ENCODE measurements at regions not wholly inside any gene's neighbourhood (a gene's known extent, or its start where the extent isn't known, plus 50 kb on each side); places are given as distances from the start of the nearest gene placed in this dataset.

DNA sequence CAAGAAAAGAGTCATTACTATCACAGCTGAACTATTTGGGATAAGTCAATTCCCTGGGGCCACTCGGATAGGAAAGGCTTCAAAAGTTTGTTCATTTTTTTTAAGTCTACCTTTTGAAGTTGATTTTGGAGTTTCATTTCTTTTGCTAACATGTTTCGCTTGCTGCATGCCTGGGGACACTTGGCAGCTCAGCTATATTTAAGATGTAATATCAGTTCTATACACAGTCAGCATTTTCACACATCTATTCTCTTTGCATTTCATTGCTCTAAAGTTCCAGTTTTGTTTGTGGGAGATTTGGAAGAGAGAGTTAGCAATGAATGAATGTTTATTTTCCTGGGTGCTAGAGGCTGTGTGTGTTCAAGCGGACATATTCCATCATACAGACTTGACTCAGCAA lies 445.2 kb upstream of the GRAMD2B start:
- no peaks in the 10 kb centered on the region for H3K4me1 ChIP-seq (ENCODE audit: control insufficient read depth, insufficient read depth, low read length)
- intact Hi-C loops (cut with micrococcal nuclease; ENCODE audit: unreplicated experiment) = no loop called here
- BruUV-seq (replicated peaks) = no TSS peak
- RAD21 ChIA-PET (ENCODE audit: unreplicated experiment) = no interaction called here
- WGBS (ENCODE audit: insufficient coverage, insufficient replicate concordance, low lambda C conversion rate, missing lambda C conversion rate) = 29% methylated on average over 3 of the region's 3 CpGs
- H3K9ac ChIP-seq (ENCODE audit: control insufficient read depth, insufficient read depth, low read length) = no peak overlapping the region
- no peak for DNase-seq (ENCODE audit: low read depth, low spot score)
- CTCF ChIA-PET = no interaction called here
- no peaks in the 10 kb centered on the region for H3K27me3 ChIP-seq (replicated peaks in 1 of 2; ENCODE audit: control insufficient read depth in 2 of 2, insufficient read depth in 2 of 2, low read length in 1 of 2)
- no peaks in the 10 kb centered on the region for H3K79me2 ChIP-seq (ENCODE audit: control insufficient read depth, insufficient read depth, low read length)
- H4K20me1 ChIP-seq (ENCODE audit: control insufficient read depth, insufficient read depth) = no peaks in the 10 kb centered on the region
- no peaks in the 10 kb centered on the region for H3K9me3 ChIP-seq (replicated peaks; ENCODE audit: control insufficient read depth, insufficient read depth, low read length)
- H3K36me3 ChIP-seq (ENCODE audit: control insufficient read depth in 2 of 2, insufficient read depth in 2 of 2, low read length in 1 of 2) = no peaks in the 10 kb centered on the region
- H2AFZ ChIP-seq (ENCODE audit: control insufficient read depth, low read depth, low read length) = no peak overlapping the region
- no peak for ATAC-seq
- no peak for TF ChIP-seq SPI1 (IDR thresholded peaks at IDR 0.05; ENCODE audit: borderline replicate concordance, insufficient read depth, low read depth, low read length)
- no peak for FAIRE-seq
- SMC1A ChIA-PET (ENCODE audit: uncharacterized antibody, unreplicated experiment) = interaction anchor here (0.6 kb wide), 1 partner anchor 432 kb away, joined by 3 read pairs; no protein-coding TSS in a partner anchor
- no peak overlapping the region for H3K4me2 ChIP-seq (ENCODE audit: control insufficient read depth, insufficient read depth)
- H3K27ac ChIP-seq (ENCODE audit: control insufficient read depth, insufficient read depth) = no peak overlapping the region
- POLR2A ChIA-PET = no interaction called here
- no peak overlapping the region for H3K4me3 ChIP-seq
- in situ Hi-C loops (cut with MboI) = no loop called here

GRCh38 chr5:125979636-125980035 lies 443.6 kb upstream of the GRAMD2B start:
- ChIA-PET RAD21 (ENCODE audit: unreplicated experiment) (no interaction called here), SMC1A (ENCODE audit: uncharacterized antibody, unreplicated experiment) (no interaction called here), CTCF (no interaction called here), POLR2A (no interaction called here)
- H3K27me3 ChIP-seq (replicated peaks in 1 of 2; ENCODE audit: control insufficient read depth in 2 of 2, insufficient read depth in 2 of 2, low read length in 1 of 2) = no peaks in the 10 kb centered on the region
- in situ Hi-C loops (cut with MboI) = no loop called here
- no peak overlapping the region for H3K9ac ChIP-seq (ENCODE audit: control insufficient read depth, insufficient read depth, low read length)
- no peak overlapping the region for H3K27ac ChIP-seq (ENCODE audit: control insufficient read depth, insufficient read depth)
- no peaks in the 10 kb centered on the region for H3K36me3 ChIP-seq (ENCODE audit: control insufficient read depth in 2 of 2, insufficient read depth in 2 of 2, low read length in 1 of 2)
- WGBS (ENCODE audit: insufficient coverage, insufficient replicate concordance, low lambda C conversion rate, missing lambda C conversion rate) = 35% methylated on average over 4 of the region's 4 CpGs
- ATAC-seq (no peak), FAIRE-seq (no peak), DNase-seq (ENCODE audit: low read depth, low spot score) (no peak)
- no peak overlapping the region for H2AFZ ChIP-seq (ENCODE audit: control insufficient read depth, low read depth, low read length)
- no peaks in the 10 kb centered on the region for H3K4me1 ChIP-seq (ENCODE audit: control insufficient read depth, insufficient read depth, low read length)
- H3K4me2 ChIP-seq (ENCODE audit: control insufficient read depth, insufficient read depth) = no peak overlapping the region
- no TSS peak for BruUV-seq (replicated peaks)
- no peaks in the 10 kb centered on the region for H3K79me2 ChIP-seq (ENCODE audit: control insufficient read depth, insufficient read depth, low read length)
- H3K9me3 ChIP-seq (replicated peaks; ENCODE audit: control insufficient read depth, insufficient read depth, low read length) = no peaks in the 10 kb centered on the region
- intact Hi-C loops (cut with micrococcal nuclease; ENCODE audit: unreplicated experiment) = no loop called here
- no peaks in the 10 kb centered on the region for H4K20me1 ChIP-seq (ENCODE audit: control insufficient read depth, insufficient read depth)
- H3K4me3 ChIP-seq = no peak overlapping the region
- TF ChIP-seq, protein P1, sequence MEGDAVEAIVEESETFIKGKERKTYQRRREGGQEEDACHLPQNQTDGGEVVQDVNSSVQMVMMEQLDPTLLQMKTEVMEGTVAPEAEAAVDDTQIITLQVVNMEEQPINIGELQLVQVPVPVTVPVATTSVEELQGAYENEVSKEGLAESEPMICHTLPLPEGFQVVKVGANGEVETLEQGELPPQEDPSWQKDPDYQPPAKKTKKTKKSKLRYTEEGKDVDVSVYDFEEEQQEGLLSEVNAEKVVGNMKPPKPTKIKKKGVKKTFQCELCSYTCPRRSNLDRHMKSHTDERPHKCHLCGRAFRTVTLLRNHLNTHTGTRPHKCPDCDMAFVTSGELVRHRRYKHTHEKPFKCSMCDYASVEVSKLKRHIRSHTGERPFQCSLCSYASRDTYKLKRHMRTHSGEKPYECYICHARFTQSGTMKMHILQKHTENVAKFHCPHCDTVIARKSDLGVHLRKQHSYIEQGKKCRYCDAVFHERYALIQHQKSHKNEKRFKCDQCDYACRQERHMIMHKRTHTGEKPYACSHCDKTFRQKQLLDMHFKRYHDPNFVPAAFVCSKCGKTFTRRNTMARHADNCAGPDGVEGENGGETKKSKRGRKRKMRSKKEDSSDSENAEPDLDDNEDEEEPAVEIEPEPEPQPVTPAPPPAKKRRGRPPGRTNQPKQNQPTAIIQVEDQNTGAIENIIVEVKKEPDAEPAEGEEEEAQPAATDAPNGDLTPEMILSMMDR (IDR thresholded peaks at IDR 0.05 in 2 of 3, conservative IDR thresholded peaks at IDR 0.05 in 1 of 3; ENCODE audit: control insufficient read depth in 2 of 3, extremely low read depth in 1 of 3, insufficient read depth in 1 of 3, low read depth in 3 of 3, low read length in 3 of 3) = no peak
- no peak for TF ChIP-seq ZZZ3 (IDR thresholded peaks at IDR 0.05; ENCODE audit: control insufficient read depth, insufficient read length, low read depth)
- TF ChIP-seq PBX3 (IDR thresholded peaks at IDR 0.05; ENCODE audit: insufficient replicate concordance, low read depth, low read length) = no peak
- TF ChIP-seq, protein P2, sequence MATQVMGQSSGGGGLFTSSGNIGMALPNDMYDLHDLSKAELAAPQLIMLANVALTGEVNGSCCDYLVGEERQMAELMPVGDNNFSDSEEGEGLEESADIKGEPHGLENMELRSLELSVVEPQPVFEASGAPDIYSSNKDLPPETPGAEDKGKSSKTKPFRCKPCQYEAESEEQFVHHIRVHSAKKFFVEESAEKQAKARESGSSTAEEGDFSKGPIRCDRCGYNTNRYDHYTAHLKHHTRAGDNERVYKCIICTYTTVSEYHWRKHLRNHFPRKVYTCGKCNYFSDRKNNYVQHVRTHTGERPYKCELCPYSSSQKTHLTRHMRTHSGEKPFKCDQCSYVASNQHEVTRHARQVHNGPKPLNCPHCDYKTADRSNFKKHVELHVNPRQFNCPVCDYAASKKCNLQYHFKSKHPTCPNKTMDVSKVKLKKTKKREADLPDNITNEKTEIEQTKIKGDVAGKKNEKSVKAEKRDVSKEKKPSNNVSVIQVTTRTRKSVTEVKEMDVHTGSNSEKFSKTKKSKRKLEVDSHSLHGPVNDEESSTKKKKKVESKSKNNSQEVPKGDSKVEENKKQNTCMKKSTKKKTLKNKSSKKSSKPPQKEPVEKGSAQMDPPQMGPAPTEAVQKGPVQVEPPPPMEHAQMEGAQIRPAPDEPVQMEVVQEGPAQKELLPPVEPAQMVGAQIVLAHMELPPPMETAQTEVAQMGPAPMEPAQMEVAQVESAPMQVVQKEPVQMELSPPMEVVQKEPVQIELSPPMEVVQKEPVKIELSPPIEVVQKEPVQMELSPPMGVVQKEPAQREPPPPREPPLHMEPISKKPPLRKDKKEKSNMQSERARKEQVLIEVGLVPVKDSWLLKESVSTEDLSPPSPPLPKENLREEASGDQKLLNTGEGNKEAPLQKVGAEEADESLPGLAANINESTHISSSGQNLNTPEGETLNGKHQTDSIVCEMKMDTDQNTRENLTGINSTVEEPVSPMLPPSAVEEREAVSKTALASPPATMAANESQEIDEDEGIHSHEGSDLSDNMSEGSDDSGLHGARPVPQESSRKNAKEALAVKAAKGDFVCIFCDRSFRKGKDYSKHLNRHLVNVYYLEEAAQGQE (IDR thresholded peaks at IDR 0.05; ENCODE audit: low read depth, low read length) = no peak
- no peak for TF ChIP-seq KDM1A (IDR thresholded peaks at IDR 0.05; ENCODE audit: borderline replicate concordance)
- no peak for TF ChIP-seq PML (IDR thresholded peaks at IDR 0.05; ENCODE audit: low read length)
- no peak for TF ChIP-seq CBX5 (IDR thresholded peaks at IDR 0.05; ENCODE audit: low read depth)

Data from GM12878 (cell line).